ENCODE measurements at regions not wholly inside any gene's neighbourhood (a gene's known extent, or its start where the extent isn't known, plus 50 kb on each side); places are given as distances from the start of the nearest gene placed in this dataset.

- no peak for TF ChIP-seq CTCF (IDR thresholded peaks at IDR 0.05; ENCODE audit: insufficient read depth, low read length)
- TF ChIP-seq POLR2AphosphoS5 (IDR thresholded peaks at IDR 0.05; ENCODE audit: low read depth), result no peak
- TF ChIP-seq SPI1 (IDR thresholded peaks at IDR 0.05; ENCODE audit: borderline replicate concordance, low read depth), result no peak
- no peak for TF ChIP-seq REST (IDR thresholded peaks at IDR 0.05; ENCODE audit: insufficient replicate concordance, low read depth)
Observed at GRCh38 chr20:60815656-60816055, 436.4 kb upstream of the CDH4 start.

Measured in HL-60 (cell line).